ENCODE measurements at regions not wholly inside any gene's neighbourhood (a gene's known extent, or its start where the extent isn't known, plus 50 kb on each side); places are given as distances from the start of the nearest gene placed in this dataset.

DNA sequence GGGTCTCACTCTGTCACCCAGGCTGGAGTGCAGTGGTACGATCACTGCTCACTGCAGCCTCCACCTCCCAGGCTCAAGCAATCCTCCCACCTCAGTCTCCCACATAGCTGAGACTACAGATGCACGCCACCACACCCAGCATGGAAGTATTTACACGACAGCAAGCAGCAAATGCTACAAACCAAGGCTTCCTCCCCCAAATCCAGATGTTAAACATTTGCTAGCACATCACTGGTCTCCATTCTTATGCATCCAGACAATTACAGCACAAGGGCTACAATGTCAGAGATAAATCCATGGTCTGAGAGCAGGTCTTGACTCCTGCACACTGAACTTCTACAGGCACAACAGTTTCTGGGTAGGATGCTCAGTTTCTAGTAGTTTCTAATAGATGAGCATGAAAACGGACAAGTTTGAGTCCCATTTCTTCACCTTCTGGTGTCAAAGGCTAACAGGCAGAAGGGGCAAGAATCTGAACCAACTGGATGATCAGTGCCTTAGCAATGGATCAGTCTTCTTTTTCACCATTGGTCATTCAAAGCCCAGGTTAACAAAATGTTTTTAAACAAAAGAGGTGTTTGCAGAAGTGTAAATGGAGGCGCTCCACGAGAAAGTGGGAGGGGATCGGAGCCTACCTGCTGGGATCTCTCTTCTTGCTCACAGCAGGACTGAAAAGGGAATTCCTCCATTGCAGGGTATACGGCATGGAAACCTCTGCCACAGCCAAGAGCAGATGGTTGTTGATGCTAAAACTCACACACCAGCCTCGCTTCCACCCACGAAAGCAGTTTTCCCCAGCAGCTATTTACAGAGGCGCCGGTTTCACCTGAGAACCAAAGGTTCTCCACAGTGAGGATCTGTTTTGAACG, 135.0 kb upstream of the ARL4C start:
- no peak for DNase-seq

GRCh38 chr2:234630801-234631261, 133.9 kb upstream of the ARL4C start:
- DNase-seq = no peak

- DNase-seq = no peak
These were observed 132.7 kb upstream of the ARL4C start for GRCh38 chr2:234629596-234629995.

DNA sequence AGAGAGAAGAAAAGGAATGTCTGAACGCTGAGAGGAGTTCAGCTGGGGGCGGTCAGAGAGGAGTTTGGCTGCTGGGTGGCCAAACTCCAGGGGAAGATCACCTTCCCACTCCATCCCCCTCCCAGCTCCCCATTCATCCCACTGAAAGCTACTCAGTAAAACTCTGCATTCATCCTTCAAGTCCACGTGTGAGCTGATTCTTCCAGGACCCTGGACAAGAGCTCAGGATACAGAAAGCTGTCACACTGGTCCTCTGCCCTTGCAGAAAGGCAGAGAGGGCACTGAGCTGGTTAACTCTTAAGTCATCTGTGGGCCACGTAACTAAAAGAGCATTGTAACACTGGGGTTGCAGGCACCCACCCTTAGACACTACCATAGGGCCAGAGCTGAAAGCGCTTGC, 132.1 kb upstream of the ARL4C start:
- DNase-seq = no peak

GRCh38 chr2:234627308-234627707, 130.4 kb upstream of the ARL4C start:
- no peak for DNase-seq

DNA sequence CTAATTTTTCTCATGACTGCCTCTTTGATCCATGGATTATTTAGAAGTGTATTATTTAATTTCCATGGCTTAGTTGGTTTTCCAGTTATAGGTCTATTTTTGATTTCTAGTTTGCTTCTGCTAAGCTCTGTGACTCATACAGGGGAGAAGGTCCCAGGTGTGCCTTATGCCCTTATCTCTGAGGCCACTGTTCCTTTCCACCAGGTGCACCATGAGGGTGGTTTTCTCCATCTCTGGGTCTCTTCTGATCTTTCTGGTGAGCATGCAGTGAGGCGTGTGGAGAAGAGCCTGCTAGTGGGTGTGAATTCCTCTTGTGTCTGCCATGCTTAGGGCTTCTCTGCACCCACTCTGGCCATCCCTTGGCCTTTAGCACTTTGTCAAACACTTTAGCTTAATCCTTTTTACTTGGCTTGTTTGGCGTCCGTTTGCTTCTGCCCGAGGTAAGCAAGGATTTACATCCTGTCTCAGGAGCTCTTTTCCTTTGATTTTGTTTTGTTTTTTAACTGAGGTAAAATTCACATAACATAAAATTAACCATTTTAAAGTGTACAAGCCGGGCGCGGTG, 129.8 kb upstream of the ARL4C start:
- no peak for DNase-seq

DNA sequence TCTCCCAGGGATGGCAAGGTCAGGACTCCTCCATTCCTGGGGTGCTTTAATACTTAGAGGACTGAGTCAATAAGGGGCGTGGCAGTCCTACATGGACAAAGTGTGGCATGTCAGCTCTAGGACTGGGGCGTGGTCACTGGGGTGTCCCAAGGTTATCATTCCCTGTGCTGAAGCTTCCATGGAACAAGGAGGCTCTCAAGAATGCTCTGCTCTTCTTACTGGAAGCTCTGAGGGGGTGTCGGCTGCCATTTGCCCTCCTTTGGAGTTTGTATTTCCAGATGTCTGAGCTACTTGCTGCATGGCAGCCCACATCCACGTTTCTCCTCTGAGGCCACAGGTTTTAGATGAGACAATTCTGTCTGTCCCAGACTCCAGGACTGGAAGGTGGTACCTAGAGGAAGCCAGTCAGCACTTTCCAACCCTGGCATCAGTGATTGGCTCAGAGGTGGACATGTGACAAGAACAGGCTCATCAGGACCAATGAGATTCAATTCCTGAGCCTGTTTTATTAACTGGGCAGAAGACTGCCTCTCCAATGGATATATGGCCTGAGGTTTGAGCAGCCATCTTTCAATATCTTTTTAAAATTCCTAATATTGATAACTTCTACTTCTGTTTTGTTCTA, 128.9 kb upstream of the ARL4C start:
- DNase-seq = no peak

- no peak for DNase-seq
These were observed 126.7 kb upstream of the ARL4C start for GRCh38 chr2:234623521-234623991.

DNA sequence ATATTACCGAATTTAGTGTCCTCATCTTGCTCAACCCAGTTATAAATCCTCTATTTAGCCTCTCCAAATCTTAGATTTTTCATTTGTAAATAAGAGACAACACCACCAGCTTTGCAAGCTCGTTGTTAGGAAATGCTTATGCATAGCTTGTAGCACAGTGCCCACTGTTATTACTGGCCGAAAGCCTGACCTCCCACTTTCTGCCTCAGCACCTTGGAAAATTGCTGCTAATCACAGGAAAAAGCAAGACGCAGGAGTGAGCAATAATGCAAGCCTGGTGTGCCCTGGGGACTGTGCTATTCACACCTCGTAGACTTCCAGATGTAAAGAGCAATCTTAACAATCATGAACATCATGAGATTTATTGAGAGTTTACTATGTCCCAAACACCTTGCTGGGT, 124.2 kb upstream of the ARL4C start:
- DNase-seq = no peak

GRCh38 chr2:234620018-234620417, 123.1 kb upstream of the ARL4C start:
- no peak for DNase-seq

GRCh38 chr2:234615643-234616356, 118.9 kb upstream of the ARL4C start:
- DNase-seq = no peak

DNA sequence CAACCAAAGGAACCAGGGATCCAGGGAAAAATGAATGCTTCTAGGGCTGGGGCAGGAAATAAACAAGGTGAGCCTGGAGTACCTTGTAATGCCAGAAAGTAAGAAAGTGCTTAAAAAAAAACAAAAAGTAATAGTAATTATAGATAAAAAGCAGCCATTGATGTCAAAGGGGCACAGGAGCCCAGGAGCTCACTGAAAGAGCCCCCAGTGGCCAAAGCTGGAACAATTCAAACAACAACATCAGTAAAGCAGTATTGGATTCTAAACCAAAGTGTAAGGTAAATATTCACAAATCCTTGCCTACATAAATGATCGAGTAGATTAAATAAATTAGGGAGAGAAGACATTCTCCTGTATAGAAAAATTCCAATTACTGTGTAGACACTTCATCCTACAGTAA, 114.3 kb upstream of the ARL4C start:
- DNase-seq = no peak

GRCh38 chr2:234608946-234609345, 112.1 kb upstream of the ARL4C start:
- DNase-seq = no peak

DNA sequence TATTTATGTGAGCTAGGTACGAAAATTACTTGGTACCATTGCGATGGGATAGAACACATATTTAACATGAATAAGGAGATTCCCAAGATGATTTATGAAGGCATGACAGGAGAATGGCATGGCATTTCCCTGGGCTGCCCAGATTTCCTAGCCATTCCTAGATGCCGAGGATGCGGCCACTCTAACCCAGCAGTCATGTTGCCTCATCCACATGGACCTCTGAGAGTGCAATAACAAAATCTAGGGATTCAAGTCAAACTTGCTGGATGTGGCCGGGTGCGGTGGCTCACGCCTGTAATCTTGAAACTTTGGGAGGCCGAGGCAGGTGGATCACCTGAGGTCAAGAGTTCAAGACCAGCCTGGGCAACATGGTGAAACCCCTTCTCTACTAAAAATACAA, 110.8 kb upstream of the ARL4C start:
- DNase-seq = no peak

- DNase-seq = no peak
These were observed 110.0 kb upstream of the ARL4C start for GRCh38 chr2:234606896-234607295.

GRCh38 chr2:234603619-234604018, 106.7 kb upstream of the ARL4C start:
- DNase-seq = no peak

GRCh38 chr2:234601213-234601612, 104.3 kb upstream of the ARL4C start:
- DNase-seq = no peak

- DNase-seq = no peak
These were observed 100.6 kb upstream of the ARL4C start for GRCh38 chr2:234597576-234597861.

GRCh38 chr2:234596696-234597575, 100.1 kb upstream of the ARL4C start:
- no peak for DNase-seq

DNA sequence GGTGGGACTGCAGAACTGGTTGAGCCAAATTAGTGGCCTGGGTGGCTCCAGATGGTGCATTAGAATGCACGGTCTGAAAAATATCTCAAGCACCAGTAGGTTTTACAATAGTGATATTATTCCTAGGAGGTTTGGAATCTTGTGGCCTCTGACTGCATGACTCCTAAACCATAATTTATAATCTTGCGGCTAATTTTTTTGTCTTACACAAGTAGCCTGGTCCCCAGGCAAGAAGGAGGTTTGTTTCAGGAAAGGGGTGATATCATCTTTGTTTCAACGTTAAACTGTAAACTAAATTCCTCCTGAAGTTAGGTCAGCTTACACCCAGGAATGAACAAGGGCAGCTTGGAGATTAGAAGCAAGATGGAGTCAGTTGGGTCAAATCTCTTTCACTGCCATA, 98.9 kb upstream of the ARL4C start:
- no peak for DNase-seq

DNA sequence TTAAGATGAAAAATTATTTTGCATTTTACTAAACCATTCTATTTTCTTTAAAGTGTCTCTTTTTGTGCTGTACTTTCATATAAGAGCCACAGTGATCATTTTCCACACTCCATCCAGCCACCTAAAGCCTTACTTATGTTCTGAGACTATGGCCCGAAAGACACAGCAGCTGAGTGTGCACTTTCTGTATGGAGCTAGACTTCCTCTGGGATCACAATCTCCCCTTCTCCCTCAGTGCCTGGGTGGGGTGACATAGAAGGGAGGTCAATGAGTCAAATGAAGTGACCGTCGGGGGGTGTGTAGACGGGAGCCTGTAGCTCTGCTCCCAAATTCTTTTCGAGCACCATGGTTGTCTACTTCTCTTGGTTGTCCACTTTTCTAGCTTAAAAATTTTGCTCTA, 97.8 kb upstream of the ARL4C start:
- DNase-seq = no peak

DNA sequence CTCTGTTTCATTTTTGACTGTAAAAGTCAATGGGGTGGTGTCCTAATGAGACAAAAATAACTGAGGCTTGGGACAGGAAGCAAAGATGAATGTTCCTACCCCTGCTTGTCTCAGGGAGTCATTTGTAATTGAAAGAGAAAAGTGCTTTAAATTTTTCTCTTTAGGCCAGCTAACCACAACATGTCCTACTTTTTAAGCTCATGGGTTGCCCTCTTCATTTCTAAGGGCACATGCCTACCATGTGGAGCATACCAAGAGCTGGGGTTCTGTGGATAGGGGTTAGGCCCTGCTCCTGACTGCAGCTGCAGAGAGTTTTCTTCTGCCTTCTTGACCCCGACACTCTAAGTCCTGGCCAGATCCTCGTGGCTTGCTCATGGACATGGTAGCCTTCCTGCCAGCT, 96.8 kb upstream of the ARL4C start:
- no peak for DNase-seq

GRCh38 chr2:234592541-234592940, 95.7 kb upstream of the ARL4C start:
- no peak for DNase-seq
